ENCODE measurements at regions not wholly inside any gene's neighbourhood (a gene's known extent, or its start where the extent isn't known, plus 50 kb on each side); places are given as distances from the start of the nearest gene placed in this dataset.

GRCh38 chr1:67619080-67619479, 65.9 kb upstream of the GADD45A start:
- DNase-seq: no peak

- DNase-seq: no peak
Observed at GRCh38 chr1:67623906-67624305, 61.1 kb upstream of the GADD45A start.

- DNase-seq: no peak
Observed at GRCh38 chr1:67624680-67625079, 60.3 kb upstream of the GADD45A start.

- no peak for DNase-seq
Observed at GRCh38 chr1:67626090-67626860, 58.7 kb upstream of the GADD45A start.

- no peak for DNase-seq
Observed at GRCh38 chr1:67626861-67627235, 58.2 kb upstream of the GADD45A start.

GRCh38 chr1:67627336-67627735, 57.7 kb upstream of the GADD45A start:
- no peak for DNase-seq

- no peak for DNase-seq
Observed at GRCh38 chr1:67627906-67628305, 57.1 kb upstream of the GADD45A start.

GRCh38 chr1:67629370-67630075, 55.5 kb upstream of the GADD45A start:
- no peak for DNase-seq

GRCh38 chr1:67630438-67631045, 54.5 kb upstream of the GADD45A start:
- no peak for DNase-seq

GRCh38 chr1:67632356-67632755, 52.6 kb upstream of the GADD45A start:
- no peak for DNase-seq

- DNase-seq: no peak
Observed at GRCh38 chr1:67632811-67633655, 52.0 kb upstream of the GADD45A start.

- no peak for DNase-seq
Observed at GRCh38 chr1:67634396-67634935, 50.5 kb upstream of the GADD45A start.

- DNase-seq: peak; percentile 1
Observed at GRCh38 chr1:67635055-67635809, 49.8 kb upstream of the GADD45A start.

All from CD4-positive, alpha-beta T cell treated with Interleukin-21 for 1 hour (primary cell).